ENCODE measurements at regions not wholly inside any gene's neighbourhood (a gene's known extent, or its start where the extent isn't known, plus 50 kb on each side); places are given as distances from the start of the nearest gene placed in this dataset.

DNA sequence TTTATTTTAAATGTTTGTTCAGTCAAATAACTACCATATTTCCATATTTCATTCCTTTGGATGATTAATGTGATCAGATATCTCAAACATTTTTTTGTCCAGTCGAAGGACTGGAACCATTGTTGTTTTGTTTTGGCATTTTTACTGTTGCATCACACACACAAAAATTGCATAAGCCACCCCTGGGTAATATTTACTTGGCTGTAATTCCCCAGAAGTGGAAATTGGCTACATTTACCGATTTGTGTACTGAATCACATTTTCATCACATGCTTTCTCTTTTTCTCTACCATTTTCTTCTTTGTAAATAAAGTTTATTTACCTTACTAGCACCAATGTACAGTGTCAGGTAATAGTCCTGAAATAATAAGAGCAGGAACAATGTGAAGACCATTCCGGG is 1729.7 kb upstream of the WWC1 start:
- H3K27me3 ChIP-seq (ENCODE audit: control insufficient read depth in 2 of 2, insufficient read depth in 2 of 2, low read length in 2 of 2), result no peaks in the 10 kb centered on the region
- peaks cover 2% of the 10 kb centered on the region in 2 donors for H3K9me3 ChIP-seq (ENCODE audit: control insufficient read depth in 2 of 2, low read length in 2 of 2)
- no peaks in the 10 kb centered on the region for H3K4me1 ChIP-seq (ENCODE audit: control insufficient read depth in 2 of 2, insufficient read depth in 2 of 2, low read length in 2 of 2)
- H3K36me3 ChIP-seq (ENCODE audit: control insufficient read depth in 2 of 2, insufficient read depth in 2 of 2, low read length in 2 of 2), result no peaks in the 10 kb centered on the region
- no peak overlapping the region for H3K4me3 ChIP-seq (ENCODE audit: low read length in 2 of 2)
- no peak overlapping the region for H3K9ac ChIP-seq (ENCODE audit: low read depth in 1 of 2, low read length in 2 of 2)
- no peak overlapping the region for H3K27ac ChIP-seq (ENCODE audit: low read depth in 2 of 2, low read length in 2 of 2)

DNA sequence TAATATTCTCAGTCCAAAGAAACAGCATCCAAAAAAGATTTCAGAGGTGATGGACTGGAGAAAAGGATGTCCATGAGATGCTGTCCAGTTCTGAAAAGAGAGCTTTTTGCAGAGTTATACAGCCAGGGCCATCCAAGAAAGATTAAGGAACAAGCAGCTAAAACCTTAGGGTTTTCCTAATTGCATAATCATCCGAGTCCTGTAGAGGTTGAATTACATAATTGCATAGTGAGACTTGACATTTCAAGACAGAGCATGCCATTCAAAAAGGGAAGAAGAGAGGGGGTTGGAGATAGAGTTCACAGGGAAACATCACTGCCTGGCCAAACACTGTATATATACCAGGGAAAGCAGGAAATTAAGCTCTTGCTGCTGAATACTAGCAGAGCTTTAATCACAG is 1729.2 kb upstream of the WWC1 start:
- Histone ChIP-seq H3K27me3 (ENCODE audit: control insufficient read depth in 2 of 2, insufficient read depth in 2 of 2, low read length in 2 of 2) (no peaks in the 10 kb centered on the region), H3K9me3 (ENCODE audit: control insufficient read depth in 2 of 2, low read length in 2 of 2) (peaks cover 2% of the 10 kb centered on the region in 2 donors), H3K9ac (ENCODE audit: low read depth in 1 of 2, low read length in 2 of 2) (no peak overlapping the region)

DNA sequence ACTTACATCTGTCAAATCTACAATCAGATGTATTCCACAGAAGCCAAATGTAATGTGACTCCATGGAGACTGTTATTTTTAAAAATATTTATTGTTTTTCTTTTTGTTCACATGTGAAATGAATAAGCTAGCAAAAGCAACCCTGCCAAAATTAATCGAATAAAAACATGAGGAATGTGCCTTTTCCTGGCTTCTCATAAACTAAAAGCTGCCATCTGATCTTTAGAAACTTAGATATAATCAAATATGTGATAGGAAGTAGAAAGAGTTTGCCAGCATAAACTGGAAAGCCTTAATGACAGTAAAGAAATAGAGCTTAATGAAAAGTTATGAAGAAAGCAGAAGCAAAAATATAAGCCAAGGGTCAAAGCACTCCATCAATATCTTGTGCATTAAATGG is 1724.7 kb upstream of the WWC1 start:
- Histone ChIP-seq H3K27me3 (ENCODE audit: control insufficient read depth in 2 of 2, insufficient read depth in 2 of 2, low read length in 2 of 2) (no peaks in the 10 kb centered on the region), H3K36me3 (ENCODE audit: control insufficient read depth in 2 of 2, insufficient read depth in 2 of 2, low read length in 2 of 2) (no peaks in the 10 kb centered on the region), H3K9ac (ENCODE audit: low read depth in 1 of 2, low read length in 2 of 2) (no peak overlapping the region), H3K27ac (ENCODE audit: low read depth in 2 of 2, low read length in 2 of 2) (no peak overlapping the region), H3K4me3 (ENCODE audit: low read length in 2 of 2) (no peak overlapping the region), H3K4me1 (ENCODE audit: control insufficient read depth in 2 of 2, insufficient read depth in 2 of 2, low read length in 2 of 2) (no peaks in the 10 kb centered on the region), H3K9me3 (ENCODE audit: control insufficient read depth in 2 of 2, low read length in 2 of 2) (no peaks in the 10 kb centered on the region)

More for the DNA sequence above, 1729.2 kb upstream of the WWC1 start:
- Histone ChIP-seq H3K36me3 (ENCODE audit: control insufficient read depth in 2 of 2, insufficient read depth in 2 of 2, low read length in 2 of 2) (no peaks in the 10 kb centered on the region), H3K4me3 (ENCODE audit: low read length in 2 of 2) (no peak overlapping the region), H3K27ac (ENCODE audit: low read depth in 2 of 2, low read length in 2 of 2) (no peak overlapping the region), H3K4me1 (ENCODE audit: control insufficient read depth in 2 of 2, insufficient read depth in 2 of 2, low read length in 2 of 2) (no peaks in the 10 kb centered on the region)

DNA sequence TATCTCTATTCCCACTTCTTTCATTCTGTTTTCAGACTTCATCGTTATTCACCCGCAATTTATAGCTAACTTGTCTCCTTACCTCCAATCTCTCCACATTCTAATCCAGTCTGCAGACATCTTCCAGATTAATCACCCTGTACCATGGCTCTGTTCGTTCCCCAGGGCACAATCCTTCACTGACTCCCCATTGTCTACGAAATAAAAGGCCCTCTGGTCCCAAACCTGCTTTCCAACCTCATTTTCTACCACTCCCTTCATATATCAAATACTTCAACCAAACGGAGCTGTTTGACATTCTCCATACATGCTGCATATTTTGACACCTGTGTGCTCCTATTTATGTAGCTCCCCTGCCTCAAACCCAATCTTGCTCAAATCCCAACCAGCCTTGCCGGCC is 1720.6 kb upstream of the WWC1 start:
- H3K4me3 ChIP-seq (ENCODE audit: low read length in 2 of 2), result no peak overlapping the region
- H3K27me3 ChIP-seq (ENCODE audit: control insufficient read depth in 2 of 2, insufficient read depth in 2 of 2, low read length in 2 of 2), result no peaks in the 10 kb centered on the region
- no peaks in the 10 kb centered on the region for H3K36me3 ChIP-seq (ENCODE audit: control insufficient read depth in 2 of 2, insufficient read depth in 2 of 2, low read length in 2 of 2)
- no peaks in the 10 kb centered on the region for H3K4me1 ChIP-seq (ENCODE audit: control insufficient read depth in 2 of 2, insufficient read depth in 2 of 2, low read length in 2 of 2)
- no peak overlapping the region for H3K27ac ChIP-seq (ENCODE audit: low read depth in 2 of 2, low read length in 2 of 2)
- no peak overlapping the region for H3K9ac ChIP-seq (ENCODE audit: low read depth in 1 of 2, low read length in 2 of 2)
- no peaks in the 10 kb centered on the region for H3K9me3 ChIP-seq (ENCODE audit: control insufficient read depth in 2 of 2, low read length in 2 of 2)

DNA sequence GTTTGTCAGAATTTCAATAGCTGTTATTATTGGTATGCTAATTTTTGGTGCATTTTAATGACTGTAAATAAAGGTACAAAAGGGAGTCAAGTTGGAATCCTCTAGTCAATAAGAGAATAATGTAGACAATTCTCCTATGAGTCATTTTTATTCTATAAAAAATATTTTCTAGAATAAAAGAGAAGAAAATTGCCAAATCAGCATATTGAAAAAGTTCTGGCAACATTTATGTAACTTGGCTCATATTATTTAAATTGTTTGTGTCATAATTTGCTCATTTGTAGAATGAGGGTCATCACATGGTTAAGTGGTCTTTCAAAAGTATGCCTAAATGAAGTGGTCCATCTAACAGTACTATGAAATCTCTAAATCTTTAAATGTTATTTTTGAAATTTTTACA is 1719.8 kb upstream of the WWC1 start:
- Histone ChIP-seq H3K9ac (ENCODE audit: low read depth in 1 of 2, low read length in 2 of 2) (no peak overlapping the region), H3K27ac (ENCODE audit: low read depth in 2 of 2, low read length in 2 of 2) (no peak overlapping the region), H3K9me3 (ENCODE audit: control insufficient read depth in 2 of 2, low read length in 2 of 2) (no peaks in the 10 kb centered on the region), H3K4me3 (ENCODE audit: low read length in 2 of 2) (no peak overlapping the region), H3K36me3 (ENCODE audit: control insufficient read depth in 2 of 2, insufficient read depth in 2 of 2, low read length in 2 of 2) (no peaks in the 10 kb centered on the region), H3K4me1 (ENCODE audit: control insufficient read depth in 2 of 2, insufficient read depth in 2 of 2, low read length in 2 of 2) (no peaks in the 10 kb centered on the region), H3K27me3 (ENCODE audit: control insufficient read depth in 2 of 2, insufficient read depth in 2 of 2, low read length in 2 of 2) (no peaks in the 10 kb centered on the region)

DNA sequence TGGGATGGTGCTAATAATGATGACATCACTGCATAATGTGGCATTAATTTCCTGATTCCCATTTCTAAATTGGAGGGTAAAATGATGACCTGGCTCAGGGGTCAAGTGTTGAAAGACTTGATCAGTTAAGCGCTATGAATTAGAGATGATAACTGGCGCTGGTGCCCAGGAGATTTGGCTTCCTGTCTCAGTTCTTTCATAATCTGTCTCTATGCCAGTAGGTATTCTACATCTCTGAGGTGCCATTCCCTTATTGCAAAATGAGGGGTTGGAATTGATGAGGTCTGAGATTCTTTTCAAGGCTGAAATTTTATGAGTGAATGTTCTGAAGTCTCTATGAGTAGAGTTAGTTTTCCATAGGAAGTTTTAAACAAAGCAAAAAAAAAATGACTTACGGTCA is 1715.1 kb upstream of the WWC1 start:
- Histone ChIP-seq H3K27me3 (ENCODE audit: control insufficient read depth in 2 of 2, insufficient read depth in 2 of 2, low read length in 2 of 2) (no peaks in the 10 kb centered on the region), H3K9me3 (ENCODE audit: control insufficient read depth in 2 of 2, low read length in 2 of 2) (no peaks in the 10 kb centered on the region), H3K9ac (ENCODE audit: low read depth in 1 of 2, low read length in 2 of 2) (no peak overlapping the region), H3K36me3 (ENCODE audit: control insufficient read depth in 2 of 2, insufficient read depth in 2 of 2, low read length in 2 of 2) (no peaks in the 10 kb centered on the region), H3K4me1 (ENCODE audit: control insufficient read depth in 2 of 2, insufficient read depth in 2 of 2, low read length in 2 of 2) (no peaks in the 10 kb centered on the region), H3K4me3 (ENCODE audit: low read length in 2 of 2) (no peak overlapping the region), H3K27ac (ENCODE audit: low read depth in 2 of 2, low read length in 2 of 2) (no peak overlapping the region)

DNA sequence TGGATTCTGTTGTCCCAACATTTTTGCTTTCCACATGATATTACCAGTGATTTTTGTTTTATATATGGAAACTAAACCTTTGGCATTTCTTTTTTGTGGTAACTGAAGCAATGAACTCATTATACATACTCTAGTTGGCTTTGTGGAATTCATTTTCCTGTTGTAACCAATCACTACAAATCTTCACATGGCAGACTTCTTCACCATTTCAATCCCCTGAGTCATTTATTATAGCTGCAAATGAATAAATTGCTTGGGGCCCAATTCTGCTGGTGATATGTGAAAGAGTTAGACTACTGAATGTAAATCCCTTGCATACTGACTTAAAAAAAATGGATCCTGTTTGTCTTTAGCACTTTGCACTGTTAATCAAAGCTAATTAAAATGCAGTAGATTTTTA is 1709.6 kb upstream of the WWC1 start:
- Histone ChIP-seq H3K36me3 (ENCODE audit: control insufficient read depth in 2 of 2, insufficient read depth in 2 of 2, low read length in 2 of 2) (no peaks in the 10 kb centered on the region), H3K4me1 (ENCODE audit: control insufficient read depth in 2 of 2, insufficient read depth in 2 of 2, low read length in 2 of 2) (no peaks in the 10 kb centered on the region), H3K4me3 (ENCODE audit: low read length in 2 of 2) (no peak overlapping the region), H3K27me3 (ENCODE audit: control insufficient read depth in 2 of 2, insufficient read depth in 2 of 2, low read length in 2 of 2) (no peaks in the 10 kb centered on the region), H3K27ac (ENCODE audit: low read depth in 2 of 2, low read length in 2 of 2) (no peak overlapping the region), H3K9me3 (ENCODE audit: control insufficient read depth in 2 of 2, low read length in 2 of 2) (no peaks in the 10 kb centered on the region), H3K9ac (ENCODE audit: low read depth in 1 of 2, low read length in 2 of 2) (no peak overlapping the region)

DNA sequence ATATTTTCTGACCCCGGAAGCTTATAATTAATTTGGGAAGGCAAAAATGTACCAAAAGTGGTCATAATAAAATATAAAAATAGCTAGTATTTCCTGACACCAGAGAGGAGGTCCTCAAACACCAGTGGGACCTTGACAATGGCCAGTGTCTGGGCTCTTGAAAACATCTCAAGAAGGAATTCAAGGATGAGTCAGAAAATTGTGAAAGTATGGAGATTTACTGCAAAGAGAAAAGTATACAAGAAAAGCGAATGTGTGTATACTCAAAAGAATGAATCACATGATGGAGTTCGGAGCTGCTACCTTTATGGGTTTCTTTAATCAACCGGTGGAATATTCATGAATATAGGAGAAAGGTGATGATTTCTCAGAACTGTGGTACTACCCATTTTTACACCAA is 1709.0 kb upstream of the WWC1 start:
- Histone ChIP-seq H3K9ac (ENCODE audit: low read depth in 1 of 2, low read length in 2 of 2) (no peak overlapping the region), H3K27ac (ENCODE audit: low read depth in 2 of 2, low read length in 2 of 2) (no peak overlapping the region), H3K9me3 (ENCODE audit: control insufficient read depth in 2 of 2, low read length in 2 of 2) (no peaks in the 10 kb centered on the region), H3K27me3 (ENCODE audit: control insufficient read depth in 2 of 2, insufficient read depth in 2 of 2, low read length in 2 of 2) (no peaks in the 10 kb centered on the region), H3K4me3 (ENCODE audit: low read length in 2 of 2) (no peak overlapping the region), H3K4me1 (ENCODE audit: control insufficient read depth in 2 of 2, insufficient read depth in 2 of 2, low read length in 2 of 2) (no peaks in the 10 kb centered on the region), H3K36me3 (ENCODE audit: control insufficient read depth in 2 of 2, insufficient read depth in 2 of 2, low read length in 2 of 2) (no peaks in the 10 kb centered on the region)

DNA sequence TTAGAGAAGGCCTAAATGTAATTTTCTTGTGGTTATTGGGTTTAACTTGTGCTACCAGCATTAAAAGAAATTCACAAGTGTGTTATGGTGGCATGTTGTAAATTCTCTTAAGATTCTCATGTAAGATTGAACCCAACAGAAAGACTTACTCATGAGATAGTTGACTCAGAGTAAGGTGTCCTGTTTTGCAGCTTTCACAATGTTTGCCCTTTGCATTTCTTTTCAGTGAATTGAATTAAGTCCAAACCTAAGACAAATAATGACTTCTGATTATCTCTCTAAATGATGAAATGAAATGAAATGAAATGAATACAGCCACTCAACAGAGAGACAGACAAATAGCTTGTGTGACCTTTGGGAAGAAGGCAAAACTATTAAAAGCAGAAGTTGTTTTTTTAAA is 1696.9 kb upstream of the WWC1 start:
- Histone ChIP-seq H3K36me3 (ENCODE audit: control insufficient read depth in 2 of 2, insufficient read depth in 2 of 2, low read length in 2 of 2) (no peaks in the 10 kb centered on the region), H3K9ac (ENCODE audit: low read depth in 1 of 2, low read length in 2 of 2) (no peak overlapping the region), H3K9me3 (ENCODE audit: control insufficient read depth in 2 of 2, low read length in 2 of 2) (no peaks in the 10 kb centered on the region)

DNA sequence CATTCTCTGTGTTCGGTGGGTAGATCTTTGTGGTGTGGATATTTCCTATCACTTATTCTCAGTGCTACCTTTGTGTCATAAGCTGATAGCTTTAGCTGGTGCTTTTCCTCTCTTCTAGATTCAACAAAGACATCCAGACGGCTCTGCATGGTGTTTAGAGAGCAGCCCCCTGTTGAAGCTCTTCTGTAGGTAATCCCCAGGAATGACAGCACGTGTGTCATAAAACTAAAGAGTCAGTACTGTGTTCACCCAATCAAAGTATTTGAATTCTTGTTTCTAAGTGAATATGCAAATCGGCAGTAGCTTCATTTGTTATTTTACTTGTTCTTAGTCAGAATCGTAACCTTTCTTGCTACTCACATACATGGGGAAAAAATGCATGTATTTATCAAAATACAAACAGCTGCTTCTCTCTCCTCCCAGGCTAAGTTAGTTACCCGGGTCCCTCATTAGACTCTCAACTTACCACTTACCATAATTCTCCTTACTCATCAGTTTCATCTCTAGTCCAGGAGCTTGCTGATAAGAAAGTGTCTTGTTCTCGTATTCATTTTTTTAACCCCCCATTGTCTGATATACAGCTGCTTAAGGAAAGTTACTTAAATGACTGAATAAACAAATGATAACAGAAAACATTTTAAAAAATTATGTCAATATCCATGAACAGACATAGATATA is 1696.0 kb upstream of the WWC1 start:
- Histone ChIP-seq H3K36me3 (ENCODE audit: control insufficient read depth in 2 of 2, insufficient read depth in 2 of 2, low read length in 2 of 2) (no peaks in the 10 kb centered on the region), H3K4me3 (ENCODE audit: low read length in 2 of 2) (no peak overlapping the region), H3K4me1 (ENCODE audit: control insufficient read depth in 2 of 2, insufficient read depth in 2 of 2, low read length in 2 of 2) (no peaks in the 10 kb centered on the region), H3K9me3 (ENCODE audit: control insufficient read depth in 2 of 2, low read length in 2 of 2) (no peaks in the 10 kb centered on the region), H3K27ac (ENCODE audit: low read depth in 2 of 2, low read length in 2 of 2) (no peak overlapping the region), H3K27me3 (ENCODE audit: control insufficient read depth in 2 of 2, insufficient read depth in 2 of 2, low read length in 2 of 2) (no peaks in the 10 kb centered on the region), H3K9ac (ENCODE audit: low read depth in 1 of 2, low read length in 2 of 2) (no peak overlapping the region)

More for the DNA sequence above, 1696.9 kb upstream of the WWC1 start:
- no peaks in the 10 kb centered on the region for H3K4me1 ChIP-seq (ENCODE audit: control insufficient read depth in 2 of 2, insufficient read depth in 2 of 2, low read length in 2 of 2)
- no peaks in the 10 kb centered on the region for H3K27me3 ChIP-seq (ENCODE audit: control insufficient read depth in 2 of 2, insufficient read depth in 2 of 2, low read length in 2 of 2)
- H3K4me3 ChIP-seq (ENCODE audit: low read length in 2 of 2), result no peak overlapping the region
- no peak overlapping the region for H3K27ac ChIP-seq (ENCODE audit: low read depth in 2 of 2, low read length in 2 of 2)

DNA sequence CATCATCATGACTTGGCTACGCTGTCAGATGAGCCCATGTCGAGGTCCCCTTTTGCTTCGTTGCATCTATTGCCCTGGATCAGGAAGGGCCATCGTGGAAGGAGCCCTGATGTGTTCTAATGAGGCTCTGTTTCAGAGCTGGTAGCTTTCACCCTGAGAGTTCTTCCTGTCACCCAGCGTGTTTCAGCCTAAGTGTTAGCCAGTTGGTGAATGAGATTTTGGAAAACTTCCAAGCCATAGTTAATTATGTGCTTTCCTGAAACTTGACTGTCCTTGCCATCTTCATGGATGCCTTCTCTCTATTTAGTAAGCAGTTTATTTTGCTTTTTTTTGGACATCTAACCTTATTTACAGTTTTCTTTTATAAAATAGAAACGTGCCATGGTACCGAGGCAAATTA is 1695.4 kb upstream of the WWC1 start:
- Histone ChIP-seq H3K36me3 (ENCODE audit: control insufficient read depth in 2 of 2, insufficient read depth in 2 of 2, low read length in 2 of 2) (no peaks in the 10 kb centered on the region), H3K9me3 (ENCODE audit: control insufficient read depth in 2 of 2, low read length in 2 of 2) (no peaks in the 10 kb centered on the region), H3K4me3 (ENCODE audit: low read length in 2 of 2) (no peak overlapping the region), H3K4me1 (ENCODE audit: control insufficient read depth in 2 of 2, insufficient read depth in 2 of 2, low read length in 2 of 2) (no peaks in the 10 kb centered on the region), H3K9ac (ENCODE audit: low read depth in 1 of 2, low read length in 2 of 2) (no peak overlapping the region), H3K27ac (ENCODE audit: low read depth in 2 of 2, low read length in 2 of 2) (no peak overlapping the region), H3K27me3 (ENCODE audit: control insufficient read depth in 2 of 2, insufficient read depth in 2 of 2, low read length in 2 of 2) (no peaks in the 10 kb centered on the region)

Data from mucosa of rectum (tissue), 2 donors.